WERI-Rb-1 (cell line): ENCODE measurements at regions not wholly inside any gene's neighbourhood (a gene's known extent, or its start where the extent isn't known, plus 50 kb on each side); places are given as distances from the start of the nearest gene placed in this dataset.

ENCODE experiments used
- DNase-seq: peaks from one replicate; pipeline ENCODE4 v3.0.0-alpha.2; 2020
- H3K27ac ChIP-seq: fragments of 250-450 bp; sonication (Bioruptor Pico); 2 replicates; pipeline ENCODE4 v1.5.1; 2020; ENCODE audit warnings: mild to moderate bottlenecking, moderate library complexity
- H3K27me3 ChIP-seq: fragments of 250-450 bp; sonication (Bioruptor Pico); 2 replicates; pipeline ENCODE4 v1.5.1; 2021; ENCODE audit warnings: mild to moderate bottlenecking, low read depth, moderate library complexity; ENCODE audit not compliant: insufficient read depth, severe bottlenecking
- H3K36me3 ChIP-seq: fragments of 250-450 bp; sonication (Bioruptor Pico); 2 replicates; pipeline ENCODE4 v1.5.1; 2020; ENCODE audit warnings: mild to moderate bottlenecking, moderate library complexity
- H3K4me3 ChIP-seq: 2 replicates; pipeline ENCODE4 v1.5.1; 2011; ENCODE audit warnings: low read depth, mild to moderate bottlenecking, control low read depth, low read length
- H3K9me3 ChIP-seq: fragments of 250-450 bp; sonication (Bioruptor Pico); 2 replicates; pipeline ENCODE4 v1.5.1; 2021; ENCODE audit warnings: mild to moderate bottlenecking, moderate library complexity; ENCODE audit not compliant: severe bottlenecking
- TF ChIP-seq, protein P1 (sequence below): IDR thresholded peaks from 2 replicates; pipeline ENCODE4 v1.5.1; 2011; ENCODE audit warnings: low read depth, mild to moderate bottlenecking, control low read depth, inconsistent platforms, low read length

- TF ChIP-seq, protein P1, sequence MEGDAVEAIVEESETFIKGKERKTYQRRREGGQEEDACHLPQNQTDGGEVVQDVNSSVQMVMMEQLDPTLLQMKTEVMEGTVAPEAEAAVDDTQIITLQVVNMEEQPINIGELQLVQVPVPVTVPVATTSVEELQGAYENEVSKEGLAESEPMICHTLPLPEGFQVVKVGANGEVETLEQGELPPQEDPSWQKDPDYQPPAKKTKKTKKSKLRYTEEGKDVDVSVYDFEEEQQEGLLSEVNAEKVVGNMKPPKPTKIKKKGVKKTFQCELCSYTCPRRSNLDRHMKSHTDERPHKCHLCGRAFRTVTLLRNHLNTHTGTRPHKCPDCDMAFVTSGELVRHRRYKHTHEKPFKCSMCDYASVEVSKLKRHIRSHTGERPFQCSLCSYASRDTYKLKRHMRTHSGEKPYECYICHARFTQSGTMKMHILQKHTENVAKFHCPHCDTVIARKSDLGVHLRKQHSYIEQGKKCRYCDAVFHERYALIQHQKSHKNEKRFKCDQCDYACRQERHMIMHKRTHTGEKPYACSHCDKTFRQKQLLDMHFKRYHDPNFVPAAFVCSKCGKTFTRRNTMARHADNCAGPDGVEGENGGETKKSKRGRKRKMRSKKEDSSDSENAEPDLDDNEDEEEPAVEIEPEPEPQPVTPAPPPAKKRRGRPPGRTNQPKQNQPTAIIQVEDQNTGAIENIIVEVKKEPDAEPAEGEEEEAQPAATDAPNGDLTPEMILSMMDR, result no peak
- Histone ChIP-seq H3K27me3 (no peaks in the 10 kb centered on the region), H3K4me3 (no peak overlapping the region), H3K9me3 (no peaks in the 10 kb centered on the region), H3K27ac (no peak overlapping the region), H3K36me3 (no peaks in the 10 kb centered on the region)
- no peak for DNase-seq
Measured at GRCh38 chr9:81877047-81877446, 51.2 kb upstream of the SPATA31D4 start.
